ENCODE measurements at regions not wholly inside any gene's neighbourhood (a gene's known extent, or its start where the extent isn't known, plus 50 kb on each side); places are given as distances from the start of the nearest gene placed in this dataset.

DNA sequence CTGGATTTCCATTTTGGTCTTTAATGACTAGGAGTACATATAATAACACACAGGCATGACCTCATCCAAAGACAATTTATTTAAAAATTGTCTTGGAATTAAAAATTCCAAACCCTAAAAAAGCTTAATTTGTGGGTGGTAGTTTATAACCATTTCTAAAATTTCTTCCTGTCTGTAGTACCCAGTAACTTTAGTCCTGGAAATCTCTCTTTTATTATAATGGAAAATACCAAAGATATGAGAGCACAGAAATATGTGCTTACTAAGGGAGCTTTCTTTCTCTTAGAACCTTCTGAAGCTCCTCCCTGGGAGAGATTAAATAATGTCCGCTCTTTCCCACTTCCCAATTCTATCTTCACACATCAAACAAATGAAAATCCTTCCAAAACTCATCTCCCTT lies 70.5 kb upstream of the PRL start:
- TF ChIP-seq, protein P1, sequence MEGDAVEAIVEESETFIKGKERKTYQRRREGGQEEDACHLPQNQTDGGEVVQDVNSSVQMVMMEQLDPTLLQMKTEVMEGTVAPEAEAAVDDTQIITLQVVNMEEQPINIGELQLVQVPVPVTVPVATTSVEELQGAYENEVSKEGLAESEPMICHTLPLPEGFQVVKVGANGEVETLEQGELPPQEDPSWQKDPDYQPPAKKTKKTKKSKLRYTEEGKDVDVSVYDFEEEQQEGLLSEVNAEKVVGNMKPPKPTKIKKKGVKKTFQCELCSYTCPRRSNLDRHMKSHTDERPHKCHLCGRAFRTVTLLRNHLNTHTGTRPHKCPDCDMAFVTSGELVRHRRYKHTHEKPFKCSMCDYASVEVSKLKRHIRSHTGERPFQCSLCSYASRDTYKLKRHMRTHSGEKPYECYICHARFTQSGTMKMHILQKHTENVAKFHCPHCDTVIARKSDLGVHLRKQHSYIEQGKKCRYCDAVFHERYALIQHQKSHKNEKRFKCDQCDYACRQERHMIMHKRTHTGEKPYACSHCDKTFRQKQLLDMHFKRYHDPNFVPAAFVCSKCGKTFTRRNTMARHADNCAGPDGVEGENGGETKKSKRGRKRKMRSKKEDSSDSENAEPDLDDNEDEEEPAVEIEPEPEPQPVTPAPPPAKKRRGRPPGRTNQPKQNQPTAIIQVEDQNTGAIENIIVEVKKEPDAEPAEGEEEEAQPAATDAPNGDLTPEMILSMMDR (IDR thresholded peaks at IDR 0.05): no peak
- no peak for TF ChIP-seq POLR2A (IDR thresholded peaks at IDR 0.05)

Data from Peyer's patch (tissue), 4 donors.